GM21529 (cell line): ENCODE measurements at regions not wholly inside any gene's neighbourhood (a gene's known extent, or its start where the extent isn't known, plus 50 kb on each side); places are given as distances from the start of the nearest gene placed in this dataset.

ENCODE experiments used
- ATAC-seq: cut with Tn5 transposase; IDR thresholded peaks from one replicate; pipeline ENCODE4 v1.9.1; 2021; ENCODE audit not compliant: unreplicated experiment

GRCh38 chr2:198715302-198715835, 742.4 kb downstream of the SATB2 start:
- ATAC-seq: no peak

- no peak for ATAC-seq
These were observed 745.3 kb downstream of the SATB2 start for GRCh38 chr2:198712485-198712884.

DNA sequence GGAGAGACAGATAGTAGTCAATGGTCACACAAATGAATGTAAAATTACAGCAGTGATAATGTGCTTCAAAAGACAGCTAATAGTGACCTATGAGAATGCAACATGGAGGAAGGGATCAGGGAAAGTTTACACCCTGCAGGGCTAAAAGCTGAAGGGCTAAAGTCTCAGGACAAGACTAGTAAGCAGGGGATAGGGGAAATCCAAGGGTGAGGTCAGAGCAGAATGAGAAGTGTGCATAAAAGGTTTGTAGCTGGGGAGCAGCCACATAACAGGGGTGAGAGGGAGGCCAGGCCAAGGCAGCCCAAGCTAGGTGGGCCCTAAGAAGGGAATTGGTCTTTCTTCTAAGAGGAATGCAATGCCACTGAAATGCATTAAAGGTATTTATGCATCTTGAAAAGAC, 746.3 kb downstream of the SATB2 start:
- no peak for ATAC-seq

DNA sequence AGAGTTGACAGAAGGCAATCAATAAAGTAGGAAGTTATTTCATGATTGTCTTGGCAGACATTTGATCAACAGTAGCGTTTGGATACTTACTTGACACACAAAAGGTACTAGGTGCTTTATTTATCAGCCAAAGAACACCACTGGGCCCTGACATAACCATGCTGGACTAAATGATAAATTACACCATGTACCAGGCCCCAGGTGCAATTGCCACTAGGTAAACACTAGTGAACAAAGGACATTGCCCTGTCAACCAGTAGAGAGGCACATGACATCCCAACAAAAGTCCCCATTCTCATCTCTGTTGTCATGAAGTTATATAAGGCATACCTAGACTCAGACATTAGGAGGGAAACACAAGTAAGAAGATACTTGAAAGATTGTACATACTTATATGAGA, 747.2 kb downstream of the SATB2 start:
- no peak for ATAC-seq

DNA sequence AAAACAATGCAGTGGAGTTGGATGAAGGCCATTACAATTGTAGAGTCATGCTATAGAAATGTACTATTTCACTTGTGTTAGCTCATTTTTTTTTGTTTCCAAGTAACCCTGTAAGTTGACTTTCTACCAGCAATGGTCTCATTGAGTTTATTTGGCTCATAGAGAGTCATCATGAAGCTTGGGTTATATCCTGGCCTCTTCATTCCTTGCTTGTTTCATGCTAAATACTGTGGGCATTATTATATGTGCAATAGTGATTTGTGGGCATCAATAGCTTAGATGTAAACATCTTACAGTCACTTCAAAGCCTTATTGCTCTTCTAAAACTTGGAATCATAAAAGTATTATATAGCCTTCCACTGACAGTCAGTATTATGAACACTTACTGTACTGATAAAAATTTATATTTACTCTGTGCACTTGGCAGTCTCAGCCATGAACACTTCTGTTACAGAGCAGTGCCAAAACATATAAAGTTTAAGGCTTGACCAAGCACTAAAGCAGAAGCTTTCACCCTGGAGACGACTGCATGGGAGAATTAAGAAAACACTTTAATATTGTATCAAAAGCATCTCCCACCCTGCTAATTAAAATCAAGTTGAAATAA, 751.2 kb downstream of the SATB2 start:
- ATAC-seq: no peak

GRCh38 chr2:198703281-198703680, 754.5 kb downstream of the SATB2 start:
- no peak for ATAC-seq

DNA sequence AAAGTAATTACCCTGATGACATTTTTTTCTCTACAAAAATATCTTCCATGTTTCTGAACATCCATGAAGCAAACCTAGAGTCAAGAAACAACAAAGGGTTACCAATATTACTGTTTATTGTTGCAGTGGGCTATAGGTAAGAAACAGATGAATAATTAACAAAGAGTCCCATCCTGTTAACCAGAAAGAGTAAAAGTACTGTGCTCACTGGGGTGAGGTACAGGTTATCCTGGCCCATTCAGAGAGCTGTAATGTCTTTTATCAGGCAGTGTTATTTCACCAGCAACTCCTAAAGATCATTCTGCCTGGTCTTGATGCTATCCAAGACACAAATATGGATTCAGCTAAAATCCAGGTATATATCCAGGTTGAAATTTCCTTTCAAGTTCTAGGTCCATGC, 754.9 kb downstream of the SATB2 start:
- ATAC-seq: no peak

GRCh38 chr2:198701481-198701880, 756.3 kb downstream of the SATB2 start:
- no peak for ATAC-seq

DNA sequence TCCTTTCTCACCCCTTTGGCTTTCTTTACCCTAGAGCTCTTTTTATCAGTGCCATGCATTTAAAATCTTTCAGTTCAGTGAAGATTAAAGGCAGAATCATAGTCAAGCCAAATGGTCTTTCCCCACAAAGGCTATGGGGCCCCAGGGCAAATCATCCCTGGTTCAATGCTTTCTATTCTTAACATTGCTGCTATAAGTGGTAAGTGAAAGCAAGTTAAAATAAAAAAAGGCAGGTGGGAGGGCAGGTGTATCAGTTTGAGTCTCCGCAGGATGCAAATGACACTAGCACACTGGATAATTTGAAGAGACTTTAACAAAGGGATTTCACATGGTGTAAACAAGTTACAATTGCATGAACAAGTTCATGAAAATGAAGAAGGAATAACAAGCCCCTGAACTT, 757.4 kb downstream of the SATB2 start:
- no peak for ATAC-seq

DNA sequence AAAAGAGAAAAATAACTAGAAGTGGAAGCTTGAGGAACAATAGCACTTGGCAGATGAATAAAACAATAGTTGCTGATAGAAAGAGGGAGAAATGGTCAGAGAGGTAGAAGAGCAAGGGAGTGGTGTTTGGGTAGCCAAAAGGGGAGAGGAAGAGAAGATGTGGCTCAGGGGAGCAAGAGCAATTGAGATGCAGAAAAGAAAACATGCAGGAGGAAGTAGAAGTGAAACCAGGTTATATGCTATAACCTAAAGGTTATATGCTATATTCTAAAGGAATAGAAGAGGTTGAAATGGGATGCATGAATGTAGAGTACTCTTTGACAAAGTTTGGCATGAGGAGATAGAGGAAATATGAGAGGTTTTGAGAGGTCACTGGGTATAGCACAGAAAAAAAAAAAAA, 759.5 kb downstream of the SATB2 start:
- ATAC-seq: no peak

DNA sequence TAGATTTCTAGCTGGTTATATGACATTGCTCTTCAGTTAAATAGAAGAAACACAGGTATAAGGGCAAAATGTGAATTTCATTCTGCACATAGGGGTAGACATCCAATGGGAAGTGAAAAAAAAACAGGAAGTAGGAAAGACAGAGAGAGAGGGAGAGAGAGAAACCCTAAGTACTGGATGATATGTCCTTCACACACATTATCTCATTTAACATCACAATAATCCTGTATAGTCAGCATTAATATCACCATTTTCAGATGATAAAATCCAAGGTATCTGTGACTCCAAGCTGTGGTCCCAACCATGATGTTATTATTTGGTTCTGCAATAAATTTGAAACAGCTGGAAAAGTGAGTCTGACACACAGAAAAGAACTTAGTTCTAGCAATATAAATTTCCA, 759.9 kb downstream of the SATB2 start:
- ATAC-seq: no peak

DNA sequence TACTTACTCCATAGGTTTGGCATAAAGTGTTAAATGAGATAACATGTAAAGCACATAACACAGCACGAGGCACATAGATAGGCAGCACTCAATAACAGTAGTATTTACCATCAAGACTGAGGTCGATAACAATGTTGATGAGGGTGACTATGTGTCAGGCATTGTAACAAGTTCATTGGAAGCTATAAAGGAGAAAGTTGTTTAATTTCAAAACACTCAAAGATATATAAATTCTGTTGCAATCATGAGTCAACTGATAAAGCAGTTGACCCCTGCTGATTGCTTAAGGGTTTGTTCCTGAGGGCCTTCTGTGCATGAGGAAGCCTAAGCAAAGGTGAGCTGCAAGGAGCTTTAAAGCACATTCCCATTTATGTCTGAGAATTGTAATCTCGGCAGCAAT, 760.5 kb downstream of the SATB2 start:
- ATAC-seq: no peak

DNA sequence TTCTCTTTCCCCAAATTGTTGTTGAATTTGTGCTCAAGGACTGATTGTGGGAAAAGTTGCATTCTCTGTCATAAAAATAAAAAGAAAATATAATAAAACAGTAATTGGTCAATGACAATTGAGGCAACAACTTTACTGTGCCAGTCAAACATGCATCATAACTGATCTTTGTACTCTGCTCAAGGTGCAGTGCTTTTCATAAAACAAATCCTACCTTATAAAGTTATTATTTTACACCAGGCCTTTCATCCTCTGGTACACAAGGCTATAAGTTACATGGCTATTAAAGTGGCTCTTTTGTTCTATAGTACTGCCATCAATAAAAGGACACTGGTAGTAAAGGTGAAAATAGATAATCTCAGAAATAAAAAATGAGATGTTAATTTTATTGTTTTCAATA, 761.9 kb downstream of the SATB2 start:
- ATAC-seq: no peak

DNA sequence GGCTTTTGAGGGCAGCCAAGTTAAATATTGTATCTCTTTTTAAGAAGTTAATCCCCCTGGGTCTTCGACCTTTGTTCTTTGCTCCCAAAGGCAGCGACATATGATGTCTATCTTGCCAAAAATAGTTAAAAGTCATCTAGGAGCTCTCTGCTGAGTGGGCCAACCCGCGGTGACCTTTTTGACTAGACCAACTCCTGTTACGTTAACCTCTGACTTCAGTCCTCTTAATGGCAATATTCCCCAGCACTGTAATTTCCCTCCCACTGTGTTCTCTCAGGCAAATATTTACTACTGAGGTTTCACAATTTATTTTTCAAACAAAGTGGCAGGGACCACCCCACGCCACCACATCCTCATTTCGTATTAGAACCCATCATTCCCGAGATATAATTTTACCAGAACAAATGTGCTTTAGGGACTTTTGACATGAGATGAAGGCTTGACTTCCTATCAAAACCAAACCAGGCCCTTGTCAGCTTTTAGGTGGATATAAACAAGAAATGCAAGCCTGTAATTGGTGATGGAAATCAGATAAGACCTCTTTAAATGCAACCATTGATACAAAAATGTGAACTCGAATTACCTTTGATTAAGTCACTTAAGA, 764.7 kb downstream of the SATB2 start:
- no peak for ATAC-seq

DNA sequence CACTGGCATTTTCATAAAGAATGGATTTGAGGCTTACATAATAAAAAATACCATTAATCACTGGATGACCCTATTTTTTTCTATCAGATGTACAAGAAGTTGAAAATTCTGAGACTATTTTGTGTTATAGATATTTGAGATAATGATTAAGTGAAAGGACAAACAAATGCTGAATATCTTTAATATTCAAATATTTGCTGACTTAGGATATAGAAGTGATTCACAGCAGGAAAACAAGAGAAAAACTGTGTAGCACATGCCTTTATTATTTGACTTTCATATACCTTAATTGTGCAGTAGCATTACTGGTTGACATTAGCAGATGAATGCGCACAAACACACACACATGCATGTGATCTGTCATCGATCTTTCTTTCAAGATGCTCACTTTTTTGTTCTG, 766.5 kb downstream of the SATB2 start:
- no peak for ATAC-seq

GRCh38 chr2:198664321-198664720, 793.4 kb downstream of the SATB2 start:
- no peak for ATAC-seq

DNA sequence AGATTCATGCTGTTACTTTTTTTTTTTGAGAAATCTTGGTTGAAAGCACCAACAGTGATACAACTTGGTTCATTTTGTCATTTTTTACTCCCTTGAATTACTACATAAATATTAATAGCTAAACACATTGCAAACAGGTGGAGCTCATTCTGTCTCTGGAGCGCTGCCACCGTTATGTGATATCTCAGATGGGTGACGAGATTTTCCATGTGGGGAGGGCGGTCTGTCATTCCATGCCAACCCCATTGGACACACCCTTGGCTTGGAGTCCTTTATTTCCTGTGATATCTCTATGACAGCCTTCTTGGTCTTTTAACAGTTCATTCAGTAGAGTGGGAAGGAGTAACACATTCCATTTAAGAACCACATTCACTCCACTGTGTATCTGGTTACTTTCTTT, 794.8 kb downstream of the SATB2 start:
- no peak for ATAC-seq

DNA sequence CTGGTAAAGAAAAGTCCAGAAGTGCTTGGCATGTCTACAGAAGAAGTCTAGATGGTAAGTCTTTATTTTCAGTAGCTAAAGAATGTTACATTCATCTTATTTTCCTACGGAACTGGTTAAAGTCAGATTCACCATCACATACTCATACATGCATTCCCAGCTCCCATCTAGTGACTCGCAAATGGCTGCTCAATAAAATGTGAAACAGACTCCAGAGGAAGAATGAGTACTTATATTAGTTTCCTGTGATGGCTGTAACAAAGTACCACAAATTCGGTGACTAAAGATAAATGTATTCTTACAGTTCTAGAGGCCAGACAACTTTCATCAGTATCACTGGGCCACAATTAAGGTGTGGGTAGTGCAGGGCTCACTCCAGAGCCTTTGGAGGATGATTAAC, 797.2 kb downstream of the SATB2 start:
- ATAC-seq: no peak

DNA sequence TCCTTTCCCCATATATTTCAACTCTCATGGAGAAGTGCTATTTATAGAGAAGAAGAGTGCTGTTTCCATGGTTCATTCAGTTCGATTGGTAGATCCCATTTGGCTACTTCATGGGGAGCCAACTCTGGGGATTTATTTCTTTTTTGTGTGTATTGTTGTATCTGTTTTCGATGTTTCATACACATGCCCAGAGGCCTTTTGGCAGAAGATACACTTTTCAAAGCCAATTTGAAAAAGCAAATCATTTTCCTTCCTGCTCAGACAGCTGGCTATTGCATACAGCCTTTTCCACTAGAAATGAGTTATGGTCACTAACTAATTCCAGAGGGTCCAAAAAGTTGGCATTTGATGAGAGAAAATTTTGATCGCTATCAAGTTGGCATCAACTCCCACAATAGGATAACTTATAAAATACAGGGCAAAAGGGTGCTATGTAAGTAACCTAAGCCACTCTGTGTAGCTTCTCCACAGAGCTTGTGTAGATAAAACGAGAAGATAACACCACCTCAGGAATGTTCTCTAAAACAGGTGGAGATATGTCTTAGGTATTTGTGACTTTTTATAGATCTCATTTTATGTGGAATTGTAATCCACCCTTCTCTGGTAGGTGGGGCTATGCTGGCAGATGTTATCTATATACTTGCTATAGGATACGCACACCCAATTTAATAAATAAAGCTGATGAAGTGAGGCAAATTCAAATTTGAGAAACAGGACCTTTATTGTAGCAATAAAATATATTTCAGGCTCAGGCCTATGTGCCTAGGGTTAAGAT, 798.5 kb downstream of the SATB2 start:
- no peak for ATAC-seq

DNA sequence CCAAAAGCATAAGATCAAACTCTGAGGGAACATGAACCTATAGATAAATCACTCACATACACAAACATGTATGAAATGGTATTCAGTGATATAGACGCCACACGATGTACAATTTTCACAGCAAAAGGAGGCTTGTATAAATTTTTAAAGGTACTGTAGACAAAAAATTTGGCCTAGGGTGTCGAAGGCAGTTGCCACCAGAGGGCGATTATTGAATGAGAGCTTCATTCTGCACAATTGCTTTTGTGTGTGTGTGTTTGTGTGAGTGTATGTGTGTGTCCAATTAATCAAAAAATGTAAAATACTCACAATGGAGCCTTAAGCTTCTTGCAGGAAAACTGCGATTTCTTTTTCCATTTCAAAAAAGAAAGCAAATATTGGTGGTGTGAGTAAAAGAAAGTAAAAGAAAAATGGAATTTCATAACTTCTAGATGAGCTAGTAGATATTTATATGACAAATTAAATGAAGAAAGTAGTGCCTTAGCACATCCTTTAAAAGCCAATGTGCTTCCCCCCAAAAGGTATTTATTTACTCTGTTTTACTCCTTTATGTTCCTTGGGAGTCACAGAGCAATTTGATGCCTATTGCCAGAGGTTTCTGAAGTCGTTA, 800.1 kb downstream of the SATB2 start:
- ATAC-seq: no peak

GRCh38 chr2:198656869-198657268, 800.9 kb downstream of the SATB2 start:
- ATAC-seq: no peak

GRCh38 chr2:198654646-198655045, 803.1 kb downstream of the SATB2 start:
- no peak for ATAC-seq
